B cell (primary cell): ENCODE measurements at regions not wholly inside any gene's neighbourhood (a gene's known extent, or its start where the extent isn't known, plus 50 kb on each side); places are given as distances from the start of the nearest gene placed in this dataset.

Source experiments
- ATAC-seq: fragments of 200-7000 bp; cut with Tn5 transposase; one replicate; pipeline ENCODE4 v1.10.0; 2021; ENCODE audit warnings: low read depth, mild to moderate bottlenecking, moderate number of reproducible peaks, moderate library complexity
- CTCF ChIA-PET: fragments of 350-600 bp; sonication (Branson Sonifier 250); formaldehyde crosslinking; loops from one replicate; lab custom pipeline; 2021; ENCODE audit warnings: antibody characterized with exemption, inconsistent platforms; lab: Charles Lee
- POLR2A ChIA-PET: fragments of 350-600 bp; sonication (Branson Sonifier 250); formaldehyde crosslinking; loops from one replicate; lab custom pipeline; 2021; ENCODE audit warnings: antibody characterized with exemption; lab: Charles Lee
- DNase-seq: peaks from one replicate; pipeline ENCODE4 v3.0.0; 2013
- H2AFZ ChIP-seq: 2 replicates; pipeline ENCODE4 v1.6.1; 2012; ENCODE audit warnings: mild to moderate bottlenecking, low read depth, low read length; ENCODE audit not compliant: insufficient read depth, poor library complexity, severe bottlenecking
- H3K27ac ChIP-seq, 2 donors: 1 replicate in 1 of 2; 2 replicates in 1 of 2; pipeline ENCODE4 v1.5.1; 2012 to 2013; ENCODE audit warnings: low read length in 2 of 2, mild to moderate bottlenecking in 2 of 2, moderate library complexity in 1 of 2
- H3K27me3 ChIP-seq, 4 experiments: fragments of 200-600 bp in 1 of 4; sonication (generic) in 1 of 4; replicated peaks in 1 of 4; 1 replicate in 2 of 4; 2 replicates in 2 of 4; pipeline versions ENCODE4 v1.6.1 to v1.7.0; 2013 to 2016; ENCODE audit warnings: low read length in 3 of 4, mild to moderate bottlenecking in 2 of 4, mixed read lengths in 1 of 4, moderate library complexity in 1 of 4; ENCODE audit not compliant: insufficient read depth in 4 of 4, control insufficient read depth in 3 of 4; ENCODE audit errors: control extremely low read depth in 1 of 4
- H3K36me3 ChIP-seq, 2 experiments: replicated peaks in 1 of 2; 1 replicate in 1 of 2; 2 replicates in 1 of 2; pipeline versions ENCODE4 v1.6.1 to v1.7.1; 2013; ENCODE audit warnings: low read length in 1 of 2; ENCODE audit not compliant: insufficient read depth in 2 of 2, control insufficient read depth in 1 of 2; ENCODE audit errors: control extremely low read depth in 1 of 2, extremely low read depth in 1 of 2
- H3K4me1 ChIP-seq, 2 donors: fragments of 200-600 bp in 1 of 2; sonication (generic) in 1 of 2; 1 replicate in 1 of 2; 2 replicates in 1 of 2; pipeline versions ENCODE4 v1.5.1 to v1.6.1; 2013 to 2017; ENCODE audit warnings: low read length in 2 of 2; ENCODE audit not compliant: control insufficient read depth in 2 of 2, insufficient read depth in 2 of 2
- H3K4me2 ChIP-seq: replicated peaks from 2 replicates; pipeline ENCODE3; 2012; ENCODE audit warnings: mild to moderate bottlenecking, low read depth, low read length; ENCODE audit not compliant: poor library complexity, severe bottlenecking
- H3K4me3 ChIP-seq, 5 experiments: fragments of 200-600 bp in 1 of 5; sonication (generic) in 1 of 5; 1 replicate in 3 of 5; 2 replicates in 2 of 5; pipeline versions ENCODE4 v1.5.1 to v1.7.0; 2011 to 2016; ENCODE audit warnings: low read length in 4 of 5, mild to moderate bottlenecking in 4 of 5, low read depth in 2 of 5, control low read depth in 1 of 5, moderate library complexity in 1 of 5; ENCODE audit not compliant: insufficient read depth in 1 of 5; ENCODE audit errors: control extremely low read depth in 1 of 5, extremely low read depth in 1 of 5
- H3K79me2 ChIP-seq: fragments of 200-600 bp; sonication (generic); one replicate; pipeline ENCODE4 v1.6.0; 2016; ENCODE audit warnings: low read length; ENCODE audit not compliant: control insufficient read depth, insufficient read depth
- H3K9ac ChIP-seq: fragments of 200-600 bp; sonication (generic); 2 replicates; pipeline ENCODE4 v1.6.1; 2017; ENCODE audit warnings: mild to moderate bottlenecking, low read length, moderate library complexity
- H3K9me3 ChIP-seq, 3 donors: one replicate each; pipeline versions ENCODE4 v1.6.1 to v1.7.1; 2013; ENCODE audit warnings: low read length in 2 of 3; ENCODE audit not compliant: control insufficient read depth in 2 of 3, insufficient read depth in 1 of 3; ENCODE audit errors: control extremely low read depth in 1 of 3
- H4K20me1 ChIP-seq: 2 replicates; pipeline ENCODE4 v1.6.0; 2012; ENCODE audit warnings: mild to moderate bottlenecking, low read length; ENCODE audit not compliant: insufficient read depth, control insufficient read depth, poor library complexity, severe bottlenecking
- H3K27ac Mint-ChIP-seq: one replicate; pipeline ENCODE4 v1.8.0; 2021; ENCODE audit warnings: mixed read lengths
- H3K27me3 Mint-ChIP-seq: one replicate; pipeline ENCODE4 v1.8.0; 2021; ENCODE audit warnings: mixed read lengths
- H3K4me1 Mint-ChIP-seq: one replicate; pipeline ENCODE4 v1.8.0; 2021; ENCODE audit warnings: mixed read lengths
- H3K4me3 Mint-ChIP-seq: one replicate; pipeline ENCODE4 v1.8.0; 2021; ENCODE audit warnings: mixed read lengths
- H3K9me3 Mint-ChIP-seq: one replicate; pipeline ENCODE4 v1.8.0; 2022; ENCODE audit warnings: mixed read lengths; ENCODE audit not compliant: insufficient read depth
- EZH2 ChIP-seq: IDR thresholded peaks from 2 replicates; pipeline ENCODE4 v1.6.1; 2012; ENCODE audit warnings: borderline replicate concordance, low read depth, mild to moderate bottlenecking, moderate library complexity, low read length; ENCODE audit not compliant: insufficient read depth, poor library complexity, severe bottlenecking
- WGBS: methylation state at CpG from one replicate; pipeline ENCODE4 v1.1.5; 2013; ENCODE audit warnings: missing lambda C conversion rate; ENCODE audit not compliant: insufficient coverage; 5-methylcytosine and 5-hydroxymethylcytosine counted together
- intact Hi-C: fragments of 100-400 bp; cut with micrococcal nuclease; formaldehyde crosslinking; loops from one replicate; pipeline ENCODE4 v1.10.0; 2022
- TF ChIP-seq, protein P1 (sequence below): fragments of 200-600 bp; IDR thresholded peaks from one replicate; pipeline ENCODE4 v1.8.0; 2022; ENCODE audit warnings: antibody characterized with exemption, mild to moderate bottlenecking

DNA sequence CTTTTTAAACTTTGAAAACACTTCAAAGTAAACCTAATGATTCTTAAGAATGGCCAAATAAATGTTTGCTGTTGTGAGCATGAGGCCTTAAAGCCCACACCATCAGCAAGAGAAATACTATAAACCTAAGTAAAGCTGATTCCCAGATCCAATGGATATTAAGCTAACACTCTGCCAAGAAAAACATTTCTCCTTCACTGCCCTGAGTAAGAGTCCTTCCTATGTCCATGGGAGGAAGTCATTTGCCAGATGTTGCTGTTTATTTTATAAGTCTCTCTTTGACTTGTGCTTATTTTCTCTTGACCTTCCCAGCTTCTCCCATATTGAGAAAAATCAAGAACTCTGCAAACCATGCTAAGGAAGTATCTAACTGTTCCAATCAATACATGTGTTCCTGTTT lies 154.3 kb upstream of the EDNRA start:
- TF ChIP-seq EZH2 = no peak
- TF ChIP-seq, protein P1, sequence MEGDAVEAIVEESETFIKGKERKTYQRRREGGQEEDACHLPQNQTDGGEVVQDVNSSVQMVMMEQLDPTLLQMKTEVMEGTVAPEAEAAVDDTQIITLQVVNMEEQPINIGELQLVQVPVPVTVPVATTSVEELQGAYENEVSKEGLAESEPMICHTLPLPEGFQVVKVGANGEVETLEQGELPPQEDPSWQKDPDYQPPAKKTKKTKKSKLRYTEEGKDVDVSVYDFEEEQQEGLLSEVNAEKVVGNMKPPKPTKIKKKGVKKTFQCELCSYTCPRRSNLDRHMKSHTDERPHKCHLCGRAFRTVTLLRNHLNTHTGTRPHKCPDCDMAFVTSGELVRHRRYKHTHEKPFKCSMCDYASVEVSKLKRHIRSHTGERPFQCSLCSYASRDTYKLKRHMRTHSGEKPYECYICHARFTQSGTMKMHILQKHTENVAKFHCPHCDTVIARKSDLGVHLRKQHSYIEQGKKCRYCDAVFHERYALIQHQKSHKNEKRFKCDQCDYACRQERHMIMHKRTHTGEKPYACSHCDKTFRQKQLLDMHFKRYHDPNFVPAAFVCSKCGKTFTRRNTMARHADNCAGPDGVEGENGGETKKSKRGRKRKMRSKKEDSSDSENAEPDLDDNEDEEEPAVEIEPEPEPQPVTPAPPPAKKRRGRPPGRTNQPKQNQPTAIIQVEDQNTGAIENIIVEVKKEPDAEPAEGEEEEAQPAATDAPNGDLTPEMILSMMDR = no peak
- Histone ChIP-seq H3K4me1 (no peaks in the 10 kb centered on the region), H3K9ac (no peak overlapping the region), H3K27me3 (no peaks in the 10 kb centered on the region), H3K79me2 (no peaks in the 10 kb centered on the region), H2AFZ (no peak overlapping the region), H3K4me2 (no peak overlapping the region), H3K27ac (no peak overlapping the region), H3K9me3 (no peaks in the 10 kb centered on the region), H4K20me1 (no peaks in the 10 kb centered on the region), H3K36me3 (no peaks in the 10 kb centered on the region), H3K4me3 (no peak overlapping the region)
- CTCF ChIA-PET = no interaction called here
- POLR2A ChIA-PET = no interaction called here
- H3K9me3 Mint-ChIP-seq = peaks cover 6% of the 10 kb centered on the region
- no peak overlapping the region for H3K4me3 Mint-ChIP-seq
- H3K4me1 Mint-ChIP-seq = no peaks in the 10 kb centered on the region
- H3K27ac Mint-ChIP-seq = no peak overlapping the region
- intact Hi-C loops = no loop called here
- no peaks in the 10 kb centered on the region for H3K27me3 Mint-ChIP-seq
- no peak for ATAC-seq
- DNase-seq = no peak

DNA sequence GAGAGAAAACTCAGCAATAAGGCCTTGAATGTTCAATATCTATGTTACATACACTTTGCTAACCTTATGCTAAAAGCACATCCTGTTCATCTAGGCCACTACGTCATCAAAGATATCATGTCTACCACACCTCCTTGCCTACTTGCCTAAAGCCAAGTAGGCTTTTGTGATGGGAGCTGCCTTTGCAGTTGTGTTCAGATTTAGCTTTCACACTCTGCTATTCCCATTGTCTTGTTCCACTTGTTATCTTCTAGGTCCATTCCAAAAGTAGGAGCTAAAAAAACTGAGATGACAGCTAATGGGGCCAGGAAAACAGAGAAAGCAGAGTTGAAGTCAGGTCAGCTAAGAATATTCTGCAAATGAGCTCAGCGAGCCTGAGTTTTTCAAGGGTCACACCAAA lies 153.6 kb upstream of the EDNRA start:
- H3K4me3 Mint-ChIP-seq = no peak overlapping the region
- 86% methylated on average over 1 of the region's 2 CpGs for WGBS
- H3K9ac ChIP-seq = no peak overlapping the region
- no peaks in the 10 kb centered on the region for H3K4me1 ChIP-seq
- peaks cover 4% of the 10 kb centered on the region for H3K9me3 Mint-ChIP-seq
- H3K36me3 ChIP-seq = no peaks in the 10 kb centered on the region
- no peaks in the 10 kb centered on the region for H3K9me3 ChIP-seq
- no peak overlapping the region for H3K27ac Mint-ChIP-seq
- DNase-seq = no peak
- no peaks in the 10 kb centered on the region for H3K27me3 ChIP-seq
- no peak for TF ChIP-seq EZH2
- H3K27me3 Mint-ChIP-seq = no peaks in the 10 kb centered on the region
- no peaks in the 10 kb centered on the region for H4K20me1 ChIP-seq
- no peak overlapping the region for H3K4me2 ChIP-seq
- H3K79me2 ChIP-seq = no peaks in the 10 kb centered on the region
- ATAC-seq = no peak
- H3K4me1 Mint-ChIP-seq = no peaks in the 10 kb centered on the region
- ChIA-PET POLR2A (no interaction called here), CTCF (no interaction called here)
- H2AFZ ChIP-seq = no peak overlapping the region
- H3K4me3 ChIP-seq = no peak overlapping the region
- H3K27ac ChIP-seq = no peak overlapping the region
- intact Hi-C loops = no loop called here
